Liver (tissue), 8 donors: ENCODE measurements at regions not wholly inside any gene's neighbourhood (a gene's known extent, or its start where the extent isn't known, plus 50 kb on each side); places are given as distances from the start of the nearest gene placed in this dataset.

Experiments
- DNase-seq: peaks from one replicate; pipeline ENCODE4 v3.0.0-alpha.2; 2017; ENCODE audit warnings: low spot score
- H3K27ac ChIP-seq, 2 donors: one replicate each; pipeline ENCODE4 v1.7.0; 2013; ENCODE audit warnings: inconsistent platforms in 2 of 2, low read length in 2 of 2, control low read depth in 1 of 2, low read depth in 1 of 2, mild to moderate bottlenecking in 1 of 2
- H3K27me3 ChIP-seq, 4 donors: one replicate each; pipeline versions ENCODE4 v1.6.1 to v1.7.0; 2013; ENCODE audit warnings: low read length in 3 of 4, inconsistent platforms in 1 of 4, mild to moderate bottlenecking in 1 of 4, moderate library complexity in 1 of 4; ENCODE audit not compliant: control insufficient read depth in 4 of 4, insufficient read depth in 4 of 4
- H3K36me3 ChIP-seq, 4 donors: one replicate each; pipeline versions ENCODE4 v1.6.1 to v1.7.0; 2013; ENCODE audit warnings: low read length in 3 of 4, mild to moderate bottlenecking in 3 of 4, low read depth in 1 of 4, moderate library complexity in 1 of 4; ENCODE audit not compliant: control insufficient read depth in 4 of 4, insufficient read depth in 3 of 4
- H3K4me1 ChIP-seq, 4 donors: one replicate each; pipeline versions ENCODE4 v1.6.1 to v1.7.0; 2013; ENCODE audit warnings: low read length in 3 of 4, mild to moderate bottlenecking in 3 of 4, moderate library complexity in 1 of 4; ENCODE audit not compliant: control insufficient read depth in 4 of 4, insufficient read depth in 4 of 4
- H3K4me3 ChIP-seq, 3 donors: one replicate each; pipeline versions ENCODE4 v1.6.1 to v1.7.0; 2013; ENCODE audit warnings: low read length in 3 of 3, control low read depth in 1 of 3, low read depth in 1 of 3, mild to moderate bottlenecking in 1 of 3
- H3K9ac ChIP-seq, 2 donors: one replicate each; pipeline ENCODE4 v1.7.0; 2013; ENCODE audit warnings: low read length in 2 of 2, mild to moderate bottlenecking in 2 of 2, moderate library complexity in 2 of 2, control low read depth in 1 of 2, low read depth in 1 of 2
- H3K9me3 ChIP-seq, 4 donors: one replicate each; pipeline versions ENCODE4 v1.6.1 to v1.7.0; 2013; ENCODE audit warnings: low read length in 3 of 4; ENCODE audit not compliant: control insufficient read depth in 4 of 4
- ATF3 ChIP-seq: IDR thresholded peaks from 2 replicates; pipeline ENCODE4 v1.6.1; 2016; ENCODE audit warnings: antibody characterized with exemption
- CTCF ChIP-seq: fragments of 150-350 bp; IDR thresholded peaks from 2 replicates; pipeline ENCODE4 v1.5.1; 2017; ENCODE audit warnings: improper control_type of control experiment, low read depth, low read length; ENCODE audit not compliant: missing input control
- EGR1 ChIP-seq, 2 donors: IDR thresholded peaks; 2 replicates each; pipeline ENCODE4 v1.6.1; 2016 to 2018; ENCODE audit warnings: antibody characterized with exemption in 2 of 2, low read depth in 2 of 2
- FOXA1 ChIP-seq: IDR thresholded peaks from 2 replicates; pipeline ENCODE4 v1.6.1; 2016; ENCODE audit warnings: antibody characterized with exemption
- FOXA2 ChIP-seq: IDR thresholded peaks from 2 replicates; pipeline ENCODE4 v1.6.1; 2016; ENCODE audit warnings: antibody characterized with exemption
- GABPA ChIP-seq, 2 donors: IDR thresholded peaks in 1 of 2; conservative IDR thresholded peaks in 1 of 2; 2 replicates each; pipeline ENCODE4 v1.6.1; 2016; ENCODE audit warnings: antibody characterized with exemption in 2 of 2, mild to moderate bottlenecking in 1 of 2, moderate library complexity in 1 of 2
- HNF4A ChIP-seq, 2 donors: conservative IDR thresholded peaks; 2 replicates each; pipeline ENCODE4 v1.6.1; 2016; ENCODE audit warnings: antibody characterized with exemption in 2 of 2, mild to moderate bottlenecking in 2 of 2
- HNF4G ChIP-seq: IDR thresholded peaks from 2 replicates; pipeline ENCODE4 v1.6.1; 2016; ENCODE audit warnings: antibody characterized with exemption
- NR2F2 ChIP-seq: IDR thresholded peaks from 2 replicates; pipeline ENCODE4 v1.6.1; 2016; ENCODE audit warnings: antibody characterized with exemption
- RAD21 ChIP-seq, 2 donors: IDR thresholded peaks; 2 replicates each; pipeline ENCODE4 v1.6.1; 2016; ENCODE audit warnings: antibody characterized with exemption in 2 of 2, mild to moderate bottlenecking in 2 of 2
- REST ChIP-seq: IDR thresholded peaks from 2 replicates; pipeline ENCODE4 v1.6.1; 2016; ENCODE audit warnings: antibody characterized with exemption, mild to moderate bottlenecking
- RXRA ChIP-seq, 2 donors: IDR thresholded peaks; 2 replicates each; pipeline ENCODE4 v1.6.1; 2017 to 2018; ENCODE audit warnings: antibody characterized with exemption in 2 of 2, mild to moderate bottlenecking in 1 of 2
- SP1 ChIP-seq: IDR thresholded peaks from 2 replicates; pipeline ENCODE4 v1.6.1; 2018; ENCODE audit warnings: antibody characterized with exemption, mild to moderate bottlenecking
- TAF1 ChIP-seq: conservative IDR thresholded peaks from 2 replicates; pipeline ENCODE4 v1.6.1; 2016; ENCODE audit warnings: antibody characterized with exemption, mild to moderate bottlenecking
- YY1 ChIP-seq: IDR thresholded peaks from 2 replicates; pipeline ENCODE4 v1.6.1; 2016; ENCODE audit warnings: antibody characterized with exemption, mild to moderate bottlenecking
- ZBTB33 ChIP-seq: IDR thresholded peaks from 2 replicates; pipeline ENCODE4 v1.6.1; 2016; ENCODE audit warnings: antibody characterized with exemption
- WGBS: extraction: QIAGEN DNeasy Blood & Tissue Kit; methylation state at CpG from one replicate; pipeline ENCODE4 v1.1.7; 2013; 5-methylcytosine and 5-hydroxymethylcytosine counted together
- donor health status: healthy.
- donor health status: healthy.
- donor health status: healthy.
- donor health status: healthy.
- donor health status: healthy.

DNA sequence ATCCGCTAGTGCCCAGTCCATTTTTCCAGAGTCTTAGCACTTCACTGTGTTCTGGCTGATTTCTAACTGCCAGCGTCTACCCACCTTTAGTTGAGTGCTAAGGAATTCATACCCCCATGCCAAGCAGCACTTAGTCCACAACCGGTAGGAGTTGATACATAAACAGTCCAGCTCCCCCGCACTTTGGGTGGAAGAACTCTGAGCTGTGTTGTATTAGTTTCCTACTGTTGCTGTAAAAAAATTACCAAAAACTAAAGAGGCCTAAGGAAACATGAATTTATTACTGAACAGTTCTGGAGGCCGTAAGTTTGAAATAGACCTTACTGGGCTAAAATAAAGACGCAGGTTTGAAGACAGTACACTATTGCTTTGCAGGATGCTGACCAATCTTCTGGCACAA lies 87.6 kb downstream of the SLC24A2 start:
- H3K4me3 ChIP-seq = no peak overlapping the region
- no peaks in the 10 kb centered on the region for H3K36me3 ChIP-seq
- TF ChIP-seq EGR1 (IDR thresholded peaks at IDR 0.05; ENCODE audit: low read depth in 2 of 2) (no peak), GABPA (IDR thresholded peaks at IDR 0.05 in 1 of 2, conservative IDR thresholded peaks at IDR 0.05 in 1 of 2) (no peak), ATF3 (no peak), HNF4G (no peak), NR2F2 (no peak), SP1 (no peak), FOXA2 (no peak), CTCF (no peak), FOXA1 (no peak), YY1 (no peak), ZBTB33 (no peak), REST (no peak), RAD21 (IDR thresholded peaks at IDR 0.05) (no peak), RXRA (IDR thresholded peaks at IDR 0.05) (no peak), TAF1 (no peak), HNF4A (conservative IDR thresholded peaks at IDR 0.05) (no peak)
- H3K27ac ChIP-seq = no peak overlapping the region
- no peaks in the 10 kb centered on the region for H3K4me1 ChIP-seq
- H3K9me3 ChIP-seq = no peaks in the 10 kb centered on the region
- WGBS = 78% methylated on average over 6 of the region's 6 CpGs
- no peak overlapping the region for H3K9ac ChIP-seq
- DNase-seq = no peak
- no peaks in the 10 kb centered on the region for H3K27me3 ChIP-seq

DNA sequence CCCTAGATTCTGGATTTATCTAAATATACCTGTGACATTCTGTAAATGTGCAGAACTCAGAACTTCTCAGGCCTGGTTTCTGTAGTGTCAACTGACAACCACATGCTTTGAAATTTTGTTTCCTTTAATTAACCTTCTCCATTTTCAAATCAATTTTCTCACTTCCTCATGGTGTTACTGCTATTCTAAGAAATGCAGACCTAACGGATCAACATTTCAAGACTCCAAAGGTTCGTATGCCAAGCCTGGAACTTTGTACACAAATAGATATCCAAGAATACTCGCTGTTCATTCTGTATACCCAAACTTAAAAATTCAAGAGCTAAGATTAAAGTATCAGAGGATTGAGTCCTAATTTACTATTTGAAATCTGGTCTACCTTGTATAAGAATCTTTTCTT lies 88.1 kb downstream of the SLC24A2 start:
- 48% methylated on average over 3 of the region's 3 CpGs for whole genome bisulfite sequencing
- no peaks in the 10 kb centered on the region for H3K36me3 ChIP-seq
- no peaks in the 10 kb centered on the region for H3K27me3 ChIP-seq
- DNase-seq = no peak
- H3K27ac ChIP-seq = no peak overlapping the region
- no peak overlapping the region for H3K4me3 ChIP-seq
- H3K4me1 ChIP-seq = no peaks in the 10 kb centered on the region
- H3K9ac ChIP-seq = no peak overlapping the region
- no peaks in the 10 kb centered on the region for H3K9me3 ChIP-seq
- TF ChIP-seq FOXA2 (no peak), YY1 (no peak), CTCF (no peak), FOXA1 (no peak), REST (no peak), ZBTB33 (no peak), RXRA (IDR thresholded peaks at IDR 0.05) (no peak)
